HCT116 (cell line): ENCODE measurements at regions not wholly inside any gene's neighbourhood (a gene's known extent, or its start where the extent isn't known, plus 50 kb on each side); places are given as distances from the start of the nearest gene placed in this dataset.

Experiments used
- ATAC-seq: fragments of 200-7000 bp; cut with Tn5 transposase; 2 replicates; pipeline ENCODE4 v1.9.1; 2020; ENCODE audit warnings: mild to moderate bottlenecking, moderate library complexity
- BruUV-seq: library from RNA; stranded (reverse); fragments of 400-500 nt; replicated peaks from 2 replicates; lab custom pipeline; 2021; lab: Mats Ljungman, UMichigan
- CTCF ChIA-PET: fragments of 300-600 bp; sonication (Branson Sonifier 250); formaldehyde crosslinking; loops from one replicate; lab custom pipeline; 2021; ENCODE audit warnings: antibody characterized with exemption; lab: Charles Lee
- POLR2A ChIA-PET: fragments of 300-600, 350-600 bp; sonication (Branson Sonifier 250); formaldehyde crosslinking; loops from one replicate; lab custom pipeline; 2021; ENCODE audit warnings: antibody characterized with exemption; lab: Charles Lee
- RAD21 ChIA-PET, 2 experiments: fragments of 300-600 bp; sonication (Branson Sonifier 250); formaldehyde crosslinking; loops; one replicate each; lab custom pipeline; 2023; ENCODE audit warnings: low total read pairs in 2 of 2; ENCODE audit not compliant: uncharacterized antibody in 2 of 2, unreplicated experiment in 2 of 2, low non-redundant PET in 1 of 2; lab: Charles Lee
- DNase-seq: peaks from one replicate; pipeline ENCODE4 v3.0.0-alpha.2; 2010; ENCODE audit warnings: low read depth, low spot score
- H2AFZ ChIP-seq: fragments of 200-600 bp; shearing (Covaris generic), sonication (generic); 2 replicates; pipeline ENCODE4 v1.6.1; 2017; ENCODE audit warnings: low read depth, mixed run types, mixed read lengths, antibody characterized with exemption, low read length; ENCODE audit not compliant: poor library complexity, severe bottlenecking
- H3K27ac ChIP-seq: 2 replicates; pipeline ENCODE4 v1.5.1; 2012; ENCODE audit warnings: low read depth, low read length
- H3K27me3 ChIP-seq: fragments of 200-600 bp; sonication (generic); 2 replicates; pipeline ENCODE4 v1.6.1; 2016; ENCODE audit warnings: mixed run types, low read length, mixed read lengths; ENCODE audit not compliant: insufficient read depth
- H3K36me3 ChIP-seq, 2 experiments: fragments of 200-500 bp in 1 of 2; fragments of 200-600 bp in 1 of 2; sonication (Bioruptor generic) in 1 of 2; sonication (generic) in 1 of 2; 2 replicates each; pipeline versions ENCODE4 v1.5.1 to v1.6.1; 2014 to 2016; ENCODE audit warnings: low read length in 2 of 2, inconsistent platforms in 1 of 2, mixed read lengths in 1 of 2, mixed run types in 1 of 2; ENCODE audit not compliant: insufficient read depth in 2 of 2, control insufficient read depth in 1 of 2
- H3K4me1 ChIP-seq, 2 experiments: fragments of 200-600 bp in 1 of 2; sonication (generic) in 1 of 2; 2 replicates each; pipeline versions ENCODE4 v1.5.1 to v1.6.1; 2012 to 2017; ENCODE audit warnings: low read length in 2 of 2, inconsistent platforms in 1 of 2, mild to moderate bottlenecking in 1 of 2, mixed read lengths in 1 of 2, mixed run types in 1 of 2, moderate library complexity in 1 of 2; ENCODE audit not compliant: insufficient read depth in 2 of 2, control insufficient read depth in 1 of 2
- H3K4me2 ChIP-seq: fragments of 200-600 bp; sonication (generic); 2 replicates; pipeline ENCODE4 v1.6.1; 2017; ENCODE audit warnings: mixed run types, low read length, mixed read lengths
- H3K4me3 ChIP-seq, 2 experiments: fragments of 200-600 bp in 1 of 2; sonication (generic) in 1 of 2; replicated peaks in 1 of 2; 2 replicates each; pipeline ENCODE4 v1.5.1; 2011 to 2016; ENCODE audit warnings: low read length in 2 of 2, control low read depth in 1 of 2, low read depth in 1 of 2, mild to moderate bottlenecking in 1 of 2, mixed read lengths in 1 of 2, mixed run types in 1 of 2
- H3K79me2 ChIP-seq: fragments of 200-600 bp; sonication (generic); 2 replicates; pipeline ENCODE4 v1.6.1; 2017; ENCODE audit warnings: mild to moderate bottlenecking, mixed run types, low read length, moderate library complexity, mixed read lengths; ENCODE audit not compliant: insufficient read depth
- H3K9ac ChIP-seq: fragments of 200-600 bp; sonication (generic); 2 replicates; pipeline ENCODE4 v1.6.1; 2016; ENCODE audit warnings: low read length, mixed read lengths
- H3K9me2 ChIP-seq: fragments of 200-600 bp; sonication (generic), shearing (Covaris generic); 2 replicates; pipeline ENCODE4 v1.6.1; 2017; ENCODE audit warnings: mixed run types, mild to moderate bottlenecking, moderate library complexity; ENCODE audit not compliant: insufficient read depth
- H3K9me3 ChIP-seq, 2 experiments: fragments of 200-500 bp in 1 of 2; fragments of 200-600 bp in 1 of 2; sonication (Bioruptor generic) in 1 of 2; sonication (generic) in 1 of 2; 2 replicates each; pipeline ENCODE4 v1.6.1; 2014 to 2017; ENCODE audit warnings: low read length in 2 of 2, mixed read lengths in 2 of 2, inconsistent platforms in 1 of 2, low read depth in 1 of 2, mild to moderate bottlenecking in 1 of 2, mixed run types in 1 of 2, moderate library complexity in 1 of 2; ENCODE audit not compliant: control insufficient read depth in 1 of 2, insufficient read depth in 1 of 2
- H4K20me1 ChIP-seq: fragments of 200-600 bp; sonication (generic), shearing (Covaris generic); 2 replicates; pipeline ENCODE4 v1.6.1; 2017; ENCODE audit warnings: mixed run types, mild to moderate bottlenecking, moderate library complexity; ENCODE audit not compliant: insufficient read depth
- ATF3 ChIP-seq: IDR thresholded peaks from 2 replicates; pipeline ENCODE4 v1.6.1; 2012
- CBX3 ChIP-seq: IDR thresholded peaks from 2 replicates; pipeline ENCODE4 v1.6.1; 2012; ENCODE audit warnings: low read depth
- CEBPB ChIP-seq: IDR thresholded peaks from 2 replicates; pipeline ENCODE4 v1.6.1; 2012; ENCODE audit warnings: low read depth
- EGR1 ChIP-seq: IDR thresholded peaks from 2 replicates; pipeline ENCODE4 v1.6.1; 2012; ENCODE audit warnings: low read depth
- POLR2A ChIP-seq: IDR thresholded peaks from 2 replicates; pipeline ENCODE4 v1.7.0; 2011; ENCODE audit warnings: borderline replicate concordance; ENCODE audit not compliant: insufficient read depth, insufficient read length; ENCODE audit errors: extremely low read depth
- POLR2AphosphoS5 ChIP-seq: IDR thresholded peaks from 2 replicates; pipeline ENCODE4 v1.6.1; 2011; ENCODE audit warnings: mild to moderate bottlenecking, low read depth, low read length, moderate library complexity
- RAD21 ChIP-seq: IDR thresholded peaks from 2 replicates; pipeline ENCODE4 v1.6.1; 2012; ENCODE audit warnings: low read depth, mild to moderate bottlenecking
- SIN3A ChIP-seq: IDR thresholded peaks from 2 replicates; pipeline ENCODE4 v1.6.1; 2012; ENCODE audit warnings: low read depth
- SP1 ChIP-seq: IDR thresholded peaks from 2 replicates; pipeline ENCODE4 v1.6.1; 2012; ENCODE audit warnings: low read depth
- SRF ChIP-seq: IDR thresholded peaks from 2 replicates; pipeline ENCODE4 v1.6.1; 2012; ENCODE audit warnings: low read depth
- TCF7L2 ChIP-seq: IDR thresholded peaks from 2 replicates; pipeline ENCODE4 v1.7.0; 2011; ENCODE audit warnings: borderline replicate concordance, inconsistent platforms; ENCODE audit not compliant: insufficient read depth, insufficient read length; ENCODE audit errors: extremely low read depth
- YY1 ChIP-seq: IDR thresholded peaks from 2 replicates; pipeline ENCODE4 v1.6.1; 2011; ENCODE audit warnings: low read length, low read depth, moderate library complexity, mild to moderate bottlenecking; ENCODE audit not compliant: insufficient replicate concordance; ENCODE audit errors: extremely low read depth
- ZFX ChIP-seq: fragments of 450-650 bp; IDR thresholded peaks from 2 replicates; pipeline ENCODE4 v1.6.1; 2017
- intact Hi-C: fragments of 100-400 bp; cut with micrococcal nuclease; formaldehyde crosslinking; loops from 2 replicates; pipeline ENCODE4 v1.10.0; 2022
- TF ChIP-seq, protein P1 (sequence below): IDR thresholded peaks from 2 replicates; pipeline ENCODE4 v1.6.1; 2012
- TF ChIP-seq, protein P2 (sequence below), 3 experiments: fragments of 200-600 bp in 1 of 3; sonication (generic) in 1 of 3; IDR thresholded peaks in 2 of 3; conservative IDR thresholded peaks in 1 of 3; 2 replicates each; pipeline ENCODE4 v1.5.1; 2012 to 2017; ENCODE audit warnings: low read depth in 2 of 3, low read length in 2 of 3, antibody characterized with exemption in 1 of 3, borderline replicate concordance in 1 of 3, control low read depth in 1 of 3, mild to moderate bottlenecking in 1 of 3, mixed read lengths in 1 of 3, mixed run types in 1 of 3, moderate library complexity in 1 of 3; ENCODE audit not compliant: insufficient read depth in 1 of 3

DNA sequence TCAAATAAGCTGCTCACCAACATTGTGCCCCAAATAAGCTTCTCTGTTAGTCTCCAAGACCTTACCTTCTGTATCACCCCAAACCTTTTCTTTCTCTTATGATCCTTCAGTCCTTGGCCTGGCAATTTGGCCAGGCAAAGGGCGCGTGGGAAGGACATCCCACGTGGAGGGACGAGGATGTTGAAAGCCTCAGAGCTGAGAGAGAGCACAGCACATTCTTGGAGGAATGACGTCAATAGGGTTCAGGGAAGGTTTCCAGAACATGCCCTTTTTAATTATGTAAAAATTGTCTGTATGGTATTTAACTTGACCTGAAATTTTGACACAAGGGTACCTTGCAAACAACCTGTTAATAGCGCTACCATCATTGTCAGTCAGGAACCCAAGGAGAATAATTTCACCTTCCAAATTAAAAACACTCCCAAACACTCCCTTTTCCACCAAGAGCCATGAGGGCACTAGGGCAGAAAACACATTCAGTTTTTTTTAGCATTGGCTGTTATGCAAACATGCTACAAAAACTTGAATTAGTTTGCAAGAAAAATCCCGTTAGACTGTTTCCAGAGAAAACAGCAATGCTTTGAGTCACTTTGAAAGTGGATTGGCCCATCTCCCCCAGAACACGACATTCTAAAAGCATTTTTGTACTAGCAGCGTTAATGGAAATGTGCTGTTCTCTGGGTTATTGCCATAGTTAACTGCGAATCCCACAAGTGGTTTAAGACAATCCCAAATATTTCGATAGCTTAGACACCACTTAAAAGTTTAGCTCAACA, 183.2 kb upstream of the PUDP start:
- intact Hi-C loops = no loop called here
- Histone ChIP-seq H3K4me2 (no peak overlapping the region), H3K9me3 (no peaks in the 10 kb centered on the region), H3K27me3 (no peaks in the 10 kb centered on the region), H3K27ac (no peak overlapping the region), H3K9ac (no peak overlapping the region), H3K4me3 (no peak overlapping the region), H3K4me1 (no peaks in the 10 kb centered on the region), H2AFZ (no peak overlapping the region), H4K20me1 (no peaks in the 10 kb centered on the region), H3K79me2 (no peaks in the 10 kb centered on the region), H3K36me3 (no peaks in the 10 kb centered on the region), H3K9me2 (no peaks in the 10 kb centered on the region)
- TF ChIP-seq RAD21 (no peak), POLR2A (no peak), SRF (no peak), POLR2AphosphoS5 (no peak), SIN3A (no peak)
- TF ChIP-seq, protein P1, sequence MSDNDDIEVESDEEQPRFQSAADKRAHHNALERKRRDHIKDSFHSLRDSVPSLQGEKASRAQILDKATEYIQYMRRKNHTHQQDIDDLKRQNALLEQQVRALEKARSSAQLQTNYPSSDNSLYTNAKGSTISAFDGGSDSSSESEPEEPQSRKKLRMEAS = no peak
- POLR2A ChIA-PET = no interaction called here
- BruUV-seq = no TSS peak
- CTCF ChIA-PET = no interaction called here
- ATAC-seq (no peak), DNase-seq (no peak)
- RAD21 ChIA-PET = no interaction called here

- no peak overlapping the region for H3K4me3 ChIP-seq
These were observed 182.6 kb upstream of the PUDP start for GRCh38 chrX:7330556-7330955.

More at GRCh38 chrX:7330556-7330955, 182.6 kb upstream of the PUDP start:
- no TSS peak for BruUV-seq
- Histone ChIP-seq H4K20me1 (no peaks in the 10 kb centered on the region), H2AFZ (no peak overlapping the region), H3K9me3 (no peaks in the 10 kb centered on the region), H3K27me3 (no peaks in the 10 kb centered on the region), H3K27ac (no peak overlapping the region), H3K9ac (no peak overlapping the region), H3K4me2 (no peak overlapping the region), H3K36me3 (no peaks in the 10 kb centered on the region), H3K4me1 (no peaks in the 10 kb centered on the region), H3K79me2 (no peaks in the 10 kb centered on the region), H3K9me2 (no peaks in the 10 kb centered on the region)
- ATAC-seq (no peak), DNase-seq (no peak)
- intact Hi-C loops = no loop called here
- CTCF ChIA-PET = no interaction called here
- RAD21 ChIA-PET = no interaction called here
- TF ChIP-seq ATF3 = no peak
- TF ChIP-seq, protein P1 = no peak
- TF ChIP-seq SP1 = no peak
- TF ChIP-seq RAD21 = no peak
- no peak for TF ChIP-seq POLR2A
- TF ChIP-seq EGR1 = no peak
- no peak for TF ChIP-seq ZFX
- no peak for TF ChIP-seq TCF7L2
- TF ChIP-seq POLR2AphosphoS5 = no peak
- TF ChIP-seq, protein P2, sequence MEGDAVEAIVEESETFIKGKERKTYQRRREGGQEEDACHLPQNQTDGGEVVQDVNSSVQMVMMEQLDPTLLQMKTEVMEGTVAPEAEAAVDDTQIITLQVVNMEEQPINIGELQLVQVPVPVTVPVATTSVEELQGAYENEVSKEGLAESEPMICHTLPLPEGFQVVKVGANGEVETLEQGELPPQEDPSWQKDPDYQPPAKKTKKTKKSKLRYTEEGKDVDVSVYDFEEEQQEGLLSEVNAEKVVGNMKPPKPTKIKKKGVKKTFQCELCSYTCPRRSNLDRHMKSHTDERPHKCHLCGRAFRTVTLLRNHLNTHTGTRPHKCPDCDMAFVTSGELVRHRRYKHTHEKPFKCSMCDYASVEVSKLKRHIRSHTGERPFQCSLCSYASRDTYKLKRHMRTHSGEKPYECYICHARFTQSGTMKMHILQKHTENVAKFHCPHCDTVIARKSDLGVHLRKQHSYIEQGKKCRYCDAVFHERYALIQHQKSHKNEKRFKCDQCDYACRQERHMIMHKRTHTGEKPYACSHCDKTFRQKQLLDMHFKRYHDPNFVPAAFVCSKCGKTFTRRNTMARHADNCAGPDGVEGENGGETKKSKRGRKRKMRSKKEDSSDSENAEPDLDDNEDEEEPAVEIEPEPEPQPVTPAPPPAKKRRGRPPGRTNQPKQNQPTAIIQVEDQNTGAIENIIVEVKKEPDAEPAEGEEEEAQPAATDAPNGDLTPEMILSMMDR (IDR thresholded peaks at IDR 0.05 in 2 of 3, conservative IDR thresholded peaks at IDR 0.05 in 1 of 3; ENCODE audit: borderline replicate concordance in 1 of 3, insufficient read depth in 1 of 3, low read depth in 2 of 3, low read length in 2 of 3) = no peak
- TF ChIP-seq CEBPB = no peak
- TF ChIP-seq CBX3 = no peak
- TF ChIP-seq YY1 = no peak
- POLR2A ChIA-PET = no interaction called here
